Testis (tissue), 2 donors: ENCODE measurements at regions not wholly inside any gene's neighbourhood (a gene's known extent, or its start where the extent isn't known, plus 50 kb on each side); places are given as distances from the start of the nearest gene placed in this dataset.

Experiments used
- DNase-seq: peaks from one replicate; pipeline ENCODE4 v3.0.0-alpha.2; 2019
- H3K27ac ChIP-seq, 2 donors: fragments of 200-600 bp; sonication (generic); one replicate each; pipeline ENCODE4 v1.5.1; 2019
- H3K27me3 ChIP-seq: fragments of 200-600 bp; sonication (generic); one replicate; pipeline ENCODE4 v1.5.1; 2019
- H3K36me3 ChIP-seq: fragments of 200-600 bp; sonication (generic); one replicate; pipeline ENCODE4 v1.5.1; 2017; ENCODE audit warnings: low read depth; ENCODE audit errors: missing control alignments
- H3K4me1 ChIP-seq: fragments of 200-600 bp; sonication (generic); one replicate; pipeline ENCODE4 v1.5.1; 2019
- H3K4me3 ChIP-seq, 2 donors: fragments of 200-600 bp; sonication (generic); one replicate each; pipeline ENCODE4 v1.5.1; 2017 to 2019
- H3K9me3 ChIP-seq: fragments of 200-600 bp; sonication (generic); one replicate; pipeline ENCODE4 v1.5.1; 2017
- POLR2A ChIP-seq: fragments of 450-650 bp; IDR thresholded peaks from one replicate; pipeline ENCODE4 v1.6.1; 2017; ENCODE audit warnings: antibody characterized with exemption, mild to moderate bottlenecking, moderate library complexity
- WGBS, 2 donors: methylation state at CpG; one replicate each; pipeline ENCODE4 v1.1.5; 2018; 5-methylcytosine and 5-hydroxymethylcytosine counted together
- intact Hi-C: fragments of 100-400 bp; cut with DNase I; formaldehyde crosslinking; loops from one replicate; pipeline ENCODE4 v1.15.1; 2023; ENCODE audit warnings: low total_unique reads
- TF ChIP-seq, protein P1 (sequence below), 3 experiments: fragments of 450-650 bp in 2 of 3; fragments of 200-600 bp in 1 of 3; sonication (generic) in 1 of 3; IDR thresholded peaks; one replicate each; pipeline ENCODE4 v1.5.1; 2016 to 2019; ENCODE audit warnings: antibody characterized with exemption in 3 of 3, mild to moderate bottlenecking in 2 of 3, moderate library complexity in 1 of 3

DNA sequence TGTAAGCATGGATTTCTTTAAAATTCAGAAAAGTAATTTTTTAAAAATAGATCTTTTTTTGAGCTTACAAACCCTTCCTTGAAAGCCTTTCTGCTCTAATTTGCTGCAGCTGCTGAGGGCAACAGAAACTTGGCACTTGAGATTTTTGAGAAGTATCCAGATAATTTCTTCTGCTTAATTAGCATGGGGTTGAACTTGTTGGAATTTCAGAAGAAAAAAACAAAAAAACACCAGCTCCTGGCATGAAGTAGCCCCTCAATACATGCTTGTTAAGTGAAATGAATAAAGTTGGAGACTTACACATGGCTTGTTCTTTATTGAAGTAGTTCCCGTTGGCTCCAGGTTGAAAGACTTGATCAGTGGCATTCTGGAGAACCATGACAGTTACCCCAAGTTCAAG is 331.4 kb upstream of the RAG2 start:
- WGBS, 2 donors, result 70 to 79% methylated on average over 1 of the region's 1 CpG
- no peaks in the 10 kb centered on the region for H3K36me3 ChIP-seq
- no peak for DNase-seq
- no peaks in the 10 kb centered on the region for H3K27me3 ChIP-seq
- H3K4me1 ChIP-seq, result no peaks in the 10 kb centered on the region
- no peak overlapping the region for H3K4me3 ChIP-seq
- H3K27ac ChIP-seq, result no peak overlapping the region
- H3K9me3 ChIP-seq, result no peaks in the 10 kb centered on the region
- intact Hi-C loops, result no loop called here
- TF ChIP-seq, protein P1, sequence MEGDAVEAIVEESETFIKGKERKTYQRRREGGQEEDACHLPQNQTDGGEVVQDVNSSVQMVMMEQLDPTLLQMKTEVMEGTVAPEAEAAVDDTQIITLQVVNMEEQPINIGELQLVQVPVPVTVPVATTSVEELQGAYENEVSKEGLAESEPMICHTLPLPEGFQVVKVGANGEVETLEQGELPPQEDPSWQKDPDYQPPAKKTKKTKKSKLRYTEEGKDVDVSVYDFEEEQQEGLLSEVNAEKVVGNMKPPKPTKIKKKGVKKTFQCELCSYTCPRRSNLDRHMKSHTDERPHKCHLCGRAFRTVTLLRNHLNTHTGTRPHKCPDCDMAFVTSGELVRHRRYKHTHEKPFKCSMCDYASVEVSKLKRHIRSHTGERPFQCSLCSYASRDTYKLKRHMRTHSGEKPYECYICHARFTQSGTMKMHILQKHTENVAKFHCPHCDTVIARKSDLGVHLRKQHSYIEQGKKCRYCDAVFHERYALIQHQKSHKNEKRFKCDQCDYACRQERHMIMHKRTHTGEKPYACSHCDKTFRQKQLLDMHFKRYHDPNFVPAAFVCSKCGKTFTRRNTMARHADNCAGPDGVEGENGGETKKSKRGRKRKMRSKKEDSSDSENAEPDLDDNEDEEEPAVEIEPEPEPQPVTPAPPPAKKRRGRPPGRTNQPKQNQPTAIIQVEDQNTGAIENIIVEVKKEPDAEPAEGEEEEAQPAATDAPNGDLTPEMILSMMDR (IDR thresholded peaks at IDR 0.05), result no peak
- TF ChIP-seq POLR2A, result no peak

DNA sequence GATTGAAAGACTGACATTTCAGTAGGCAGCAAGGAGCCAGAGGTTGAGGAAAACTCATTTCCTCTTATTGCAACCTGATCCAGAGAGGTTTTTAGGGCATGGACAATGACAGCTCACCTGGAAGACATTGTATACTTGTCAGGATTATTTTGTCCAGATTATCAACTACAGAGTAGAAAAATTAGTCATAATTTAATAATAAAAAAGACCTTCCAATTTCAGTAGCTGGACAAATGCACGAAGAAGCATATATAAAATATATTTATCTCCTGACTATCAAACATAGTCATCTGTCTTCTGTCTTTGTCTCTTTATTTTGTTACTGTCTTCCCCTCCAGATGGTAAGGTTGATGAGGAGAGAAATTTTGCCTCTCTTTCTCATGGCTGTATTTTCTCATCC is 330.6 kb upstream of the RAG2 start:
- intact Hi-C loops, result no loop called here
- no peak overlapping the region for H3K4me3 ChIP-seq
- no peak overlapping the region for H3K27ac ChIP-seq
- no peaks in the 10 kb centered on the region for H3K27me3 ChIP-seq
- no peaks in the 10 kb centered on the region for H3K36me3 ChIP-seq
- no peaks in the 10 kb centered on the region for H3K9me3 ChIP-seq
- DNase-seq, result no peak
- H3K4me1 ChIP-seq, result no peaks in the 10 kb centered on the region
- no peak for TF ChIP-seq POLR2A
- TF ChIP-seq, protein P1 (IDR thresholded peaks at IDR 0.05), result no peak
- 65 to 81% methylated on average over 1 of the region's 1 CpG for WGBS, 2 donors

DNA sequence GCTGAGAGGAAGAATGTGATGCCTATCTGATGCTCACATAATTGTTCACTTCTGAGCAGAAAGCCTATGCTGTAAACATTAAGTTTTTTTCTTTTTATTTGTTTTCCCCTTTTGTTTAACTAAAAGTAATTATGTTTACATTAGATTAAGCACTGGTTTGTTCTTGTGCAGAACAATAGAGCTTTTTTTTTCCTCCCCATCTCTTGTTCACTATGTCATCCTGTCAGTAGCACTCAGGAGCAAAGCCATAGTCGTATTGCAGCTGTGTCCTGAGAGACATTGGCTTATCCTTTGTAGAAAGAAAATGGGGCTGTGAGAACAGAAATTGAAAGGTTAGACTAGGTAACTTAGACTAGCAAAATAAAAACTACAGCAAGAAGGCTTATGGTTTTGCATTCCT is 301.8 kb upstream of the RAG2 start:
- H3K27ac ChIP-seq, result no peak overlapping the region
- intact Hi-C loops, result no loop called here
- H3K27me3 ChIP-seq, result no peaks in the 10 kb centered on the region
- 38 to 41% methylated on average over 1 of the region's 1 CpG for WGBS, 2 donors
- TF ChIP-seq POLR2A, result no peak
- TF ChIP-seq, protein P1 (IDR thresholded peaks at IDR 0.05), result no peak
- H3K9me3 ChIP-seq, result no peaks in the 10 kb centered on the region
- no peaks in the 10 kb centered on the region for H3K4me1 ChIP-seq
- no peak overlapping the region for H3K4me3 ChIP-seq
- no peak for DNase-seq
- no peaks in the 10 kb centered on the region for H3K36me3 ChIP-seq

DNA sequence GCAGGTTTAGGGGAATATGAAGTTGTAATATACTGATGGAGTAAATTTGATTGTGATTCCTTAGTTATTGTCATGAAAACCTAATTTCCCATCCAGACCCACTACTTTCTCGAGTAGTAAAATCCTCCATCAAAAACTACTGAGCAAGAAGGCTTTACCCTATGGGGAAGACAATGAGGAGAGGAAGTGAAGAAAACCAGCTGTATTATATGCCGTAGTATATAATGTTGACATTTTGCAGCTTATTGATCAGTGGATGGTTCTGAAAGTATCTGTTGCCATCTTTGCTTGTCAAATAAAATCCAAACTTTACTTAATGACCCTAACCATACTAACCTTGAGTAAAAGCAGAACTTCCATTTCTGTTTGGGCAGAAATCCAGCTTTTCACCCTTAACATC is 292.8 kb upstream of the RAG2 start:
- H3K27ac ChIP-seq, result no peak overlapping the region
- TF ChIP-seq, protein P1 (IDR thresholded peaks at IDR 0.05), result no peak
- TF ChIP-seq POLR2A, result no peak
- 46 to 55% methylated on average over 2 of the region's 2 CpGs for WGBS, 2 donors
- no peak overlapping the region for H3K4me3 ChIP-seq
- no peak for DNase-seq
- H3K27me3 ChIP-seq, result no peaks in the 10 kb centered on the region
- no peaks in the 10 kb centered on the region for H3K36me3 ChIP-seq
- intact Hi-C loops, result no loop called here
- H3K9me3 ChIP-seq, result no peaks in the 10 kb centered on the region
- no peaks in the 10 kb centered on the region for H3K4me1 ChIP-seq

DNA sequence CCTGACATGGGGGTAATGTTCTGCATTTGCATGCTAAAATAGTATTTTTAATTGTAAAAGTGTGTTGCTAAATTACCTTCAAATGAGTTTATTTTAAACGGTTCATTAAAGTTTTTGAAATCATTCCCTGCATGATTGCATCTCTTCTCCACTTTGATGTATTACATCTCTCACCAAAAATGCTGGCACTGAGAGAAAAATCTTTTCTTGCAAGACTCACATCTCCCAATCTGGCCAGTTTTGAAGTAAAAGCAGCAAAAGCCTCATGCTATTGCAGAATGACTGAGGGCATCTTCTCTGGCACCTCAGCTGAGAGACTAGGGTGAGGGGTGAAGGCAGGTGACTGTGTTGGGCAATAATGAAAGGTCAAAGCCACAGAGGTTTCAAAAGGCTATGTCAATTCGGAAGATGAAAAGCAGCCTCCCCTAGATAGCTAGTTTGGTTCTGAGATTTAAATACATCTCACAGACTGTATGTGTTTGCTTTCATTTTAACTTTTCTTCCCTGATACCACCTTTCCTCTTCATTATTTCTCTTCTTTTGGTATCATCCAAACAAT is 292.2 kb upstream of the RAG2 start:
- Histone ChIP-seq H3K27me3 (no peaks in the 10 kb centered on the region), H3K4me1 (no peaks in the 10 kb centered on the region), H3K9me3 (no peaks in the 10 kb centered on the region), H3K27ac (no peak overlapping the region), H3K4me3 (no peak overlapping the region), H3K36me3 (no peaks in the 10 kb centered on the region)
- intact Hi-C loops, result no loop called here
- no peak for DNase-seq
- TF ChIP-seq, protein P1 (IDR thresholded peaks at IDR 0.05), result no peak
- TF ChIP-seq POLR2A, result no peak
- 73 to 81% methylated on average over 2 of the region's 2 CpGs for WGBS, 2 donors
